HepG2 (cell line): ENCODE measurements at regions not wholly inside any gene's neighbourhood (a gene's known extent, or its start where the extent isn't known, plus 50 kb on each side); places are given as distances from the start of the nearest gene placed in this dataset.

ENCODE experiments used
- FLYWCH1 ChIP-seq: sonication (generic); formaldehyde crosslinking; IDR thresholded peaks from 2 replicates; pipeline ENCODE4 v1.8.1; 2023; ENCODE audit warnings: mild to moderate bottlenecking, missing genetic modification reagents
- FOXK1 ChIP-seq: sonication (generic); formaldehyde crosslinking; IDR thresholded peaks from 2 replicates; pipeline ENCODE4 v1.4.0; 2020; ENCODE audit warnings: low read depth, missing genetic modification reagents, borderline replicate concordance
- HOXA9 ChIP-seq: sonication (generic); formaldehyde crosslinking; IDR thresholded peaks from 2 replicates; pipeline ENCODE4 v1.8.1; 2022; ENCODE audit warnings: missing genetic modification reagents, mild to moderate bottlenecking, moderate library complexity, borderline replicate concordance
- LCORL ChIP-seq, 2 experiments: fragments of 450-650 bp in 1 of 2; sonication (generic) in 1 of 2; formaldehyde crosslinking in 1 of 2; IDR thresholded peaks; 2 replicates each; pipeline versions ENCODE4 v1.5.0 to v1.6.1; 2017 to 2020; ENCODE audit warnings: antibody characterized with exemption in 1 of 2, missing genetic modification reagents in 1 of 2
- MEIS1 ChIP-seq: sonication (generic); formaldehyde crosslinking; IDR thresholded peaks from 2 replicates; pipeline ENCODE4 v1.9.0; 2021; ENCODE audit warnings: mild to moderate bottlenecking, missing genetic modification reagents, moderate library complexity, borderline replicate concordance
- MYC ChIP-seq: sonication (generic); formaldehyde crosslinking; IDR thresholded peaks from 2 replicates; pipeline ENCODE4 v1.9.0; 2021; ENCODE audit warnings: missing genetic modification reagents, borderline replicate concordance
- PHF21A ChIP-seq: sonication (generic); formaldehyde crosslinking; IDR thresholded peaks from 2 replicates; pipeline ENCODE4 v1.5.0; 2020; ENCODE audit warnings: mild to moderate bottlenecking, missing genetic modification reagents
- RAD51 ChIP-seq: fragments of 450-650 bp; IDR thresholded peaks from 2 replicates; pipeline ENCODE4 v1.6.1; 2016; ENCODE audit warnings: borderline replicate concordance
- RBFOX2 ChIP-seq: fragments of 200-400 bp; formaldehyde crosslinking; IDR thresholded peaks from 2 replicates; pipeline ENCODE4 v1.6.1; 2017; ENCODE audit warnings: low read depth, mild to moderate bottlenecking, low read length
- RFX5 ChIP-seq: IDR thresholded peaks from 2 replicates; pipeline ENCODE4 v1.6.1; 2011; ENCODE audit warnings: low read depth, low read length, improper control_type of control experiment
- SNAPC2 ChIP-seq: sonication (generic); formaldehyde crosslinking; IDR thresholded peaks from 2 replicates; pipeline ENCODE4 v1.8.1; 2022; ENCODE audit warnings: mild to moderate bottlenecking, missing genetic modification reagents
- SPEN ChIP-seq: sonication (generic); formaldehyde crosslinking; IDR thresholded peaks from 2 replicates; pipeline ENCODE4 v1.5.1; 2020; ENCODE audit warnings: low read depth, mild to moderate bottlenecking, missing genetic modification reagents
- TSC22D2 ChIP-seq: sonication (generic); formaldehyde crosslinking; IDR thresholded peaks from 2 replicates; pipeline ENCODE4 v1.5.1; 2020; ENCODE audit warnings: missing genetic modification reagents, mild to moderate bottlenecking, borderline replicate concordance
- ZNF121 ChIP-seq: sonication (generic); formaldehyde crosslinking; IDR thresholded peaks from 2 replicates; pipeline ENCODE4 v1.5.0; 2020; ENCODE audit warnings: mild to moderate bottlenecking, missing genetic modification reagents
- ZNF282 ChIP-seq: fragments of 450-650 bp; IDR thresholded peaks from 2 replicates; pipeline ENCODE4 v1.6.1; 2018; ENCODE audit not compliant: partially characterized antibody
- ZNF317 ChIP-seq: sonication (generic); formaldehyde crosslinking; IDR thresholded peaks from 2 replicates; pipeline ENCODE4 v1.5.0; 2020; ENCODE audit warnings: mild to moderate bottlenecking, missing genetic modification reagents
- ZNF468 ChIP-seq: sonication (generic); formaldehyde crosslinking; IDR thresholded peaks from 2 replicates; pipeline ENCODE4 v1.8.0; 2022; ENCODE audit warnings: mild to moderate bottlenecking, moderate library complexity, missing genetic modification reagents
- ZNF607 ChIP-seq: sonication (generic); formaldehyde crosslinking; IDR thresholded peaks from 2 replicates; pipeline ENCODE4 v1.5.1; 2020; ENCODE audit warnings: missing genetic modification reagents, mild to moderate bottlenecking, borderline replicate concordance
- ZNF772 ChIP-seq: sonication (generic); formaldehyde crosslinking; IDR thresholded peaks from 2 replicates; pipeline ENCODE4 v1.5.0; 2020; ENCODE audit warnings: mild to moderate bottlenecking, missing genetic modification reagents
- ZNF883 ChIP-seq: sonication (generic); formaldehyde crosslinking; IDR thresholded peaks from 2 replicates; pipeline ENCODE4 v1.5.1; 2020; ENCODE audit warnings: mild to moderate bottlenecking, missing genetic modification reagents; ENCODE audit errors: not compliant biosample characterization
- TF ChIP-seq, protein P1 (sequence below): sonication (generic); formaldehyde crosslinking; IDR thresholded peaks from 2 replicates; pipeline ENCODE4 v1.5.0; 2020; ENCODE audit warnings: missing genetic modification reagents, mild to moderate bottlenecking, borderline replicate concordance
- TF ChIP-seq, protein P2 (sequence below): sonication (generic); formaldehyde crosslinking; IDR thresholded peaks from 2 replicates; pipeline ENCODE4 v1.4.0; 2020; ENCODE audit warnings: missing genetic modification reagents
- TF ChIP-seq, protein P3 (sequence below), 2 experiments: sonication (generic) in 1 of 2; formaldehyde crosslinking in 1 of 2; IDR thresholded peaks; 2 replicates each; pipeline versions ENCODE4 v1.5.1 to v1.6.1; 2011 to 2020; ENCODE audit warnings: borderline replicate concordance in 1 of 2, low read depth in 1 of 2, low read length in 1 of 2, mild to moderate bottlenecking in 1 of 2, missing genetic modification reagents in 1 of 2, moderate library complexity in 1 of 2
- TF ChIP-seq, protein P4 (sequence below): sonication (generic); formaldehyde crosslinking; IDR thresholded peaks from 2 replicates; pipeline ENCODE4 v1.5.1; 2020; ENCODE audit warnings: mild to moderate bottlenecking, missing genetic modification reagents

DNA sequence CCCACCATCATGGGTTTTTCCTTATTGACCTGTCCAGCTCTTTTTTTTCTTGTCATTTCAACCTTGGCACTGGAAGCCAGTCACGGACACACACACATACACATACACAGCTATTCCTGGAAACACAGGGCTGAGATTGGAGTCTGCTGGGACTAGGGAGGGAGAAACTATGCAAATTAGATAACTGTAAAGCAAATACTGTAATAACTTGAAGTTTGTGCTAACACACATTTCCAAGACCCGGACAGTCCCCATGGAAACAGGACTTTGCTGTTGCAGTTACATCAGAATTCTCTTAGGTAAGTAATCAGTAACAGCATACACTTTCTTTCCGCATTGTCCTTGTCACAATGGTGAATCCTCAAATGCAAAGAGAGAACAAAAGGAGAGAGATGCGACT is 304.4 kb downstream of the KBTBD8 start (continued):
- TF ChIP-seq PHF21A (CRISPR knock-in tag): peak; percentile 26; the same call in 1 of the 2 replicates
- no peak for TF ChIP-seq ZNF607 (CRISPR knock-in tag)
- no peak for TF ChIP-seq ZNF317 (CRISPR knock-in tag)
- TF ChIP-seq, protein P1, sequence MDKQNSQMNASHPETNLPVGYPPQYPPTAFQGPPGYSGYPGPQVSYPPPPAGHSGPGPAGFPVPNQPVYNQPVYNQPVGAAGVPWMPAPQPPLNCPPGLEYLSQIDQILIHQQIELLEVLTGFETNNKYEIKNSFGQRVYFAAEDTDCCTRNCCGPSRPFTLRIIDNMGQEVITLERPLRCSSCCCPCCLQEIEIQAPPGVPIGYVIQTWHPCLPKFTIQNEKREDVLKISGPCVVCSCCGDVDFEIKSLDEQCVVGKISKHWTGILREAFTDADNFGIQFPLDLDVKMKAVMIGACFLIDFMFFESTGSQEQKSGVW (CRISPR knock-in tag): no peak
- TF ChIP-seq, protein P2, sequence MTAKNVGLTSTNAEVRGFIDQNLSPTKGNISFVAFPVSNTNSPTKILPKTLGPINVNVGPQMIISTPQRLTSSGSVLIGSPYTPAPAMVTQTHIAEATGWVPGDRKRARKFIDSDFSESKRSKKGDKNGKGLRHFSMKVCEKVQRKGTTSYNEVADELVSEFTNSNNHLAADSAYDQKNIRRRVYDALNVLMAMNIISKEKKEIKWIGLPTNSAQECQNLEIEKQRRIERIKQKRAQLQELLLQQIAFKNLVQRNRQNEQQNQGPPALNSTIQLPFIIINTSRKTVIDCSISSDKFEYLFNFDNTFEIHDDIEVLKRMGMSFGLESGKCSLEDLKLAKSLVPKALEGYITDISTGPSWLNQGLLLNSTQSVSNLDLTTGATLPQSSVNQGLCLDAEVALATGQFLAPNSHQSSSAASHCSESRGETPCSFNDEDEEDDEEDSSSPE (CRISPR knock-in tag): no peak
- no peak for TF ChIP-seq RBFOX2
- TF ChIP-seq, protein P3, sequence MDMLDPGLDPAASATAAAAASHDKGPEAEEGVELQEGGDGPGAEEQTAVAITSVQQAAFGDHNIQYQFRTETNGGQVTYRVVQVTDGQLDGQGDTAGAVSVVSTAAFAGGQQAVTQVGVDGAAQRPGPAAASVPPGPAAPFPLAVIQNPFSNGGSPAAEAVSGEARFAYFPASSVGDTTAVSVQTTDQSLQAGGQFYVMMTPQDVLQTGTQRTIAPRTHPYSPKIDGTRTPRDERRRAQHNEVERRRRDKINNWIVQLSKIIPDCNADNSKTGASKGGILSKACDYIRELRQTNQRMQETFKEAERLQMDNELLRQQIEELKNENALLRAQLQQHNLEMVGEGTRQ (IDR thresholded peaks at IDR 0.05; ENCODE audit: low read depth, low read length): no peak
- TF ChIP-seq, protein P3 (CRISPR knock-in tag; IDR thresholded peaks at IDR 0.05; ENCODE audit: borderline replicate concordance): no peak
- TF ChIP-seq LCORL (IDR thresholded peaks at IDR 0.05): no peak
- no peak for TF ChIP-seq LCORL (CRISPR knock-in tag; IDR thresholded peaks at IDR 0.05)
- TF ChIP-seq TSC22D2 (CRISPR knock-in tag): no peak
- TF ChIP-seq RAD51: no peak
- TF ChIP-seq MEIS1: no peak
- TF ChIP-seq HOXA9 (CRISPR knock-in tag): no peak
- TF ChIP-seq, protein P4, sequence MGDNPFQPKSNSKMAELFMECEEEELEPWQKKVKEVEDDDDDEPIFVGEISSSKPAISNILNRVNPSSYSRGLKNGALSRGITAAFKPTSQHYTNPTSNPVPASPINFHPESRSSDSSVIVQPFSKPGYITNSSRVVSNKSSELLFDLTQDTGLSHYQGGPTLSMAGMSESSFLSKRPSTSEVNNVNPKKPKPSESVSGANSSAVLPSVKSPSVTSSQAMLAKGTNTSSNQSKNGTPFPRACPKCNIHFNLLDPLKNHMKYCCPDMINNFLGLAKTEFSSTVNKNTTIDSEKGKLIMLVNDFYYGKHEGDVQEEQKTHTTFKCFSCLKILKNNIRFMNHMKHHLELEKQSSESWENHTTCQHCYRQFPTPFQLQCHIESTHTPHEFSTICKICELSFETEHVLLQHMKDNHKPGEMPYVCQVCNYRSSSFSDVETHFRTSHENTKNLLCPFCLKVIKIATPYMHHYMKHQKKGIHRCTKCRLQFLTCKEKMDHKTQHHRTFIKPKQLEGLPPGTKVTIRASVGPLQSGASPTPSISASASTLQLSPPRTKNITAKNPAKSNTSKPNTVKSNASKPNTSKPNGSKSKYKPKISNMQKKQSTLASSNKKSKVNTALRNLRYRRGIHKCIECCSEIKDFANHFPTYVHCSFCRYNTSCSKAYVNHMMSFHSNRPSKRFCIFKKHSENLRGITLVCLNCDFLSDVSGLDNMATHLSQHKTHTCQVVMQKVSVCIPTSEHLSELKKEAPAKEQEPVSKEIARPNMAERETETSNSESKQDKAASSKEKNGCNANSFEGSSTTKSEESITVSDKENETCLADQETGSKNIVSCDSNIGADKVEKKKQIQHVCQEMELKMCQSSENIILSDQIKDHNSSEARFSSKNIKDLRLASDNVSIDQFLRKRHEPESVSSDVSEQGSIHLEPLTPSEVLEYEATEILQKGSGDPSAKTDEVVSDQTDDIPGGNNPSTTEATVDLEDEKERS (CRISPR knock-in tag): no peak
- no peak for TF ChIP-seq ZNF772 (CRISPR knock-in tag)
- no peak for TF ChIP-seq SNAPC2 (CRISPR knock-in tag)
- TF ChIP-seq ZNF883: no peak
- TF ChIP-seq SPEN (CRISPR knock-in tag): no peak
- no peak for TF ChIP-seq ZNF121
- TF ChIP-seq ZNF282: no peak
- no peak for TF ChIP-seq FLYWCH1 (CRISPR knock-in tag)
- peak; percentile 30; the same call in 1 of the 2 replicates for TF ChIP-seq FOXK1
- no peak for TF ChIP-seq RFX5
- TF ChIP-seq ZNF468: no peak
- no peak for TF ChIP-seq MYC
